ENCODE measurements at regions not wholly inside any gene's neighbourhood (a gene's known extent, or its start where the extent isn't known, plus 50 kb on each side); places are given as distances from the start of the nearest gene placed in this dataset.

- TF ChIP-seq CTCF (IDR thresholded peaks at IDR 0.05): no peak
- no peak for TF ChIP-seq POLR2A (IDR thresholded peaks at IDR 0.05)
Observed at GRCh38 chr13:64033921-64034320, 2618.3 kb upstream of the PCDH20 start.
